Fibroblast of the aortic adventitia (primary cell): ENCODE measurements at regions not wholly inside any gene's neighbourhood (a gene's known extent, or its start where the extent isn't known, plus 50 kb on each side); places are given as distances from the start of the nearest gene placed in this dataset.

ENCODE experiments used
- DNase-seq: peaks from one replicate; pipeline ENCODE4 v3.0.0-alpha.2; 2010; ENCODE audit warnings: low read depth
- H3K4me3 ChIP-seq: 2 replicates; pipeline ENCODE4 v1.5.1; 2011; ENCODE audit warnings: low read depth, mild to moderate bottlenecking, control low read depth, low read length, moderate library complexity
- CTCF ChIP-seq: IDR thresholded peaks from 2 replicates; pipeline ENCODE4 v1.5.1; 2011; ENCODE audit warnings: mild to moderate bottlenecking, low read length, control low read depth, inconsistent platforms; ENCODE audit not compliant: insufficient read depth

- no peak overlapping the region for H3K4me3 ChIP-seq
- no peak for TF ChIP-seq CTCF
- DNase-seq: no peak
These were observed 300.5 kb downstream of the TFAP2C start for GRCh38 chr20:56929606-56930005.

GRCh38 chr20:56930876-56931275 lies 301.8 kb downstream of the TFAP2C start:
- no peak for TF ChIP-seq CTCF

GRCh38 chr20:56932575-56933330 lies 303.6 kb downstream of the TFAP2C start:
- H3K4me3 ChIP-seq: no peak overlapping the region
- no peak for TF ChIP-seq CTCF
- DNase-seq: no peak

More at GRCh38 chr20:56930876-56931275, 301.8 kb downstream of the TFAP2C start:
- no peak overlapping the region for H3K4me3 ChIP-seq
- DNase-seq: no peak

- no peak for TF ChIP-seq CTCF
- no peak overlapping the region for H3K4me3 ChIP-seq
- DNase-seq: no peak
These were observed 304.2 kb downstream of the TFAP2C start for GRCh38 chr20:56933331-56933698.

- DNase-seq: no peak
- TF ChIP-seq CTCF: no peak
- H3K4me3 ChIP-seq: no peak overlapping the region
These were observed 305.8 kb downstream of the TFAP2C start for GRCh38 chr20:56934888-56935287.

- no peak for DNase-seq
- no peak overlapping the region for H3K4me3 ChIP-seq
- TF ChIP-seq CTCF: no peak
These were observed 311.4 kb downstream of the TFAP2C start for GRCh38 chr20:56940466-56940865.
